GM21717 (cell line): ENCODE measurements at regions not wholly inside any gene's neighbourhood (a gene's known extent, or its start where the extent isn't known, plus 50 kb on each side); places are given as distances from the start of the nearest gene placed in this dataset.
"Not testable (repeated sequence)": the region's sequence is repeated elsewhere in the genome, so short reads cannot be mapped to it uniquely, and the experiment has no call there.

Experiments
- ATAC-seq: cut with Tn5 transposase; IDR thresholded peaks from one replicate; pipeline ENCODE4 v1.9.1; 2021; ENCODE audit warnings: mild to moderate bottlenecking, moderate library complexity; ENCODE audit not compliant: unreplicated experiment

- not testable (repeated sequence) for ATAC-seq
Observed at GRCh38 chr15:31724903-31725302, 305.4 kb upstream of the CHRNA7 start.

- not testable (repeated sequence) for ATAC-seq
Observed at GRCh38 chr15:31725619-31726018, 304.7 kb upstream of the CHRNA7 start.

GRCh38 chr15:31727612-31728011 lies 302.7 kb upstream of the CHRNA7 start:
- no peak for ATAC-seq

GRCh38 chr15:31732726-31733125 lies 297.6 kb upstream of the CHRNA7 start:
- ATAC-seq: no peak

GRCh38 chr15:31733424-31733823 lies 296.9 kb upstream of the CHRNA7 start:
- ATAC-seq: no peak

DNA sequence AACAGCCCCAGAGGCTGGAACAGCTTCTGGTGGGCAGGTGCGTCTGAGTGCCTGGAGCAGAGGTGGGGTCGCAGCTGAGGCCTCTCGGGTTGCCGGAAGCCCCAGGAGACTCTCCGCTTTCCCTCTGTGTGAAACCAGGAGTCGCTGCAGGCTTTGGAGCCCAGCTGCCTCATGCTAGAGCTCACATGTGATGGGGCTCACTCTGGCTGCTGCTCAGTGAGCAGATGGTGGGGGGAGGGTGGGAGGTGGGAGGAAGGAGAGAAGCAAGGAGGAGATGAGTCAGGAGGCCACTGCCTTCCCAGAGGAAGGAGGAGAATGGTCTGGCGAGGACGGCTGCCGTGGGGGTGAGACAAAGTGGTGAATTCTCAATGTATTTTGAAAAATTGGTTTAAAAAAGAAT lies 290.1 kb upstream of the CHRNA7 start:
- no peak for ATAC-seq

DNA sequence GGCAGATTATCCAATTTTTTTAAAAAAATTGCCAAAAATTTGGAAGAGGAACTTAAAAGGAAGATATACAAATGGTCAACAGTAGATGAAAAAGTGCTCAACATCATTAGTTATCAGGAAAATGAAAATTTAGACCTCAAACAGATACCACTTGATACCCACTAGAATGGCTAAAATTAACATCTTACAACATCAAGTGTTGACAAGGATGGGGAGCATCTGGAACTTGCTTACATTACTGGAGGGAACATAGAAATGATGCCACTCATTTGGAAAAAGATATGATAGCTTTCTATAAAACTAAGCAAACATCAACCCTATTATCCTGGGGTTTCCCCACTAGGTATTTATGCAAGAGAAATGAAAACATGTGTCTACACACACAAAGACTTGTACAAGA lies 284.5 kb upstream of the CHRNA7 start:
- ATAC-seq: no peak

- no peak for ATAC-seq
Observed at GRCh38 chr15:31752065-31752762, 278.1 kb upstream of the CHRNA7 start.

- ATAC-seq: no peak
Observed at GRCh38 chr15:31752905-31753304, 277.4 kb upstream of the CHRNA7 start.

GRCh38 chr15:31758126-31758525 lies 272.2 kb upstream of the CHRNA7 start:
- ATAC-seq: no peak

GRCh38 chr15:31768055-31768454 lies 262.3 kb upstream of the CHRNA7 start:
- ATAC-seq: no peak

GRCh38 chr15:31774045-31774444 lies 256.3 kb upstream of the CHRNA7 start:
- ATAC-seq: no peak

DNA sequence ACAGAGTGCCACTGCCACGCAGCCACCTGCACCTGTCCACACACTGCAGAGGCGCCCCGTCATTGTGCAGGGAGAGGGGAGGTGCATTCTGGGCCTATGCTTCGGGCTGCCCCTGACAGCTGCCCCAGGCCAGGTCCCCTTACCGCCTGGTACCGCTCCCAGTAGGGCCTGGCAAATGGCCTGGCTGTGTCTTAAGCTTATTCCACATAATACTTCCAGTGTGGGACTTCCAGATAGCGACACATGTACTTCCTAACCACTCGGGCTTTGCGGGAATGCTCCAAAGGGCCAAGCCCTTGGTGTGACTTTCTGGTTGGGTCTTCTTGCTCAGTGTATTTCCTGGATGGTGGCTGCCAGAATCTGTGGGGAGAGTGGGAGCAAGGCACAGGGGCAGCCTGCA lies 254.3 kb upstream of the CHRNA7 start:
- no peak for ATAC-seq

DNA sequence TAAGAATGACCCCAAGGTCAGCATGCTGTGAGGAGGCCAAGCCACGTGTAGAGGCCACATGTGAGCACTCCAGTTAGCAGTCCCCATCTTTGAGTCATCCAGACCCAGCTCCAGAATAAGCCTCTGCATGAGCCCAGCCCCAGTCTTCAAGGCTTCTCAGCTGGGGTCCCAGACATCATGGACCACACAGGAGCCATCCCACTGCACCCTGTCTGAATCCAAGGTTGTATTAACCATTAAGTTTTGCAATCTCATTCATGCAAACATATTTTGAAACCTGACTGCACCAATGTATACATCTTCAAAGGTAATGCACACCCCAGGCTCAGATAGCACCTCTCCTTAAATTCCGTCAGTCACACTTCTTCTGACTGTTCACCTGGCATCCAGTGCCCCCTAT lies 249.1 kb upstream of the CHRNA7 start:
- no peak for ATAC-seq

GRCh38 chr15:31782016-31782783 lies 248.1 kb upstream of the CHRNA7 start:
- no peak for ATAC-seq

DNA sequence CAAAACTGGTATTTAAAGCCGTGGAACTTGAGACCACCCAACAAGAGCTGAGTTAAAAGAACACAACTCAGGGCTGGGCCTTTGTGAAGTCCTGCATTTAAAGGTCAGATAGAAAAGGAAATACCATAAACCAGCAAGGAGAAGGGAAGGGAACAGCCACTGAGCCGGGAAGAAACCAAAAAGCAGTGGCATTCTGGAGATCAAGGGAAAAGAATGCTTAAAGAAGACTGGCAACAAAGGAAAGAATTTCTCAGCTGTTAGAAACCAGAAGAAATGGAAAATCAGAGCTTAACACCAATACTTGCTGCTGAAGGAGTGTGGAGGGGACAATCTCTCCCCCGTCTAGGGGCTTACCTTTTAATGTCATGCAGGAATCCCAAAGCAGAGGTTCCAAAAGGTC lies 247.4 kb upstream of the CHRNA7 start:
- ATAC-seq: no peak

DNA sequence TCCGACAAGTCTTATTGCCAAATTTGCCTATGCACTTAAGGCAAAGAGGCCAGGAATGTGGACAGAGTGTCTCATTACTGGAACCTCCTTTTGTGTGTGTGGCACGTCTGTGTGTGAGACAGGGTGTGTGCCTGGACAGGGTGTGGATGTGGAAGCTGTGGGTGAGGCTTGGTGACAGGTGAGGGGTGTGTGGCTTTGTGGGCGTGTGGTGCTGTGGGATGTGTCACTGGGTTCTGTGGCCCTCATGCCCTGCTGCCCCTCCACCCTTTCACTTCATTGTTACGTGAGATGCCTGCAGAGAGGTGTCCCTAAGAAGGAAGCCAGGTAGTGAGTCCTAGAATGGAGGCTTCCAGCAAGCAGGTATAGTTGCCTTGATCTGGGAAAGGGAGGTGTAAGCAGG lies 244.0 kb upstream of the CHRNA7 start:
- no peak for ATAC-seq

DNA sequence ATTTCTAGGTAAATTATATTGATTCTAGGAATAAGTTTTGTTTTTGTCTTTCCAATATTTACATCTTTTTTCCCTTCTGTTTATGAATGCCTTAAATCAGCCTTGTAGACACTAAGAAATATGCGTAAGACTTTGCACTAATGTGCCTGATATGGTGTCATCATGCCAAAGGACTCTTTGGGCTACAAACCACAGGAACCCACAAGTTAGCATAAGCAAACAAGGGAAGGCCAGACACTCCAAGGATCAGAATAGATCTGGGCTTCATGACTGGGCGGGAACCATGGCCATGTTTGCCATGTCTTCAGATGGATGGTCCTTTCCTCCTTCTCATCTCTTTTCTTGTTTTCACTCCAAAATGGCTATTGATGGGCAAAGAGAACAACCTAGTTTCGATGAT lies 242.2 kb upstream of the CHRNA7 start:
- ATAC-seq: no peak

DNA sequence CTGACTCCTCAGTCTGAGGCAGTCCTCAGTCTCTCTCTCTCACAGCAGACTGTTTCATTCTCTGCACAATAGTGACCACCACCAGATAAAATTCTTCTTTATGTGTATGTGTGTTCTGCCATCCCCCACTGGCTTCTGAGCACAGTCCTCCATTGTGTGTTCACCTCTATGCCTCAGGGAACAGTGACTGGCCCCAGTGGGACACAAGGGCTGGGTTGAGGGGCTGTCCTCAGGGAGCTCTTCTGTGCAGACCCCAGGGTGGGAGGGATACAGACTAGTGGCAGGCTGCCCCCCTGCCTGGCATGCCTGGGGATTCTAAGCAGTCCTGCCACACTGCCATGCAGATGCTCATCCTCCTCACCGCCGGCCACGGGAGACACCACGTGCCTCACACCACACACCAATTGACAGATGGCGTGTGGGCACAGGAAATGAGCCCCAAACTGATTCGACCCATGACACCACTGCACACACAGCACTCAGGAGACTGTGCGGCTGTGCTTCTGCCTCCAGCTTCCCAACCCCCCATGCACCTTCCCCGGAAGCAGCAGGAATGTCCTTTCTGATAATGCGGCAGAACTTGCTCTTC lies 237.6 kb upstream of the CHRNA7 start:
- ATAC-seq: no peak

DNA sequence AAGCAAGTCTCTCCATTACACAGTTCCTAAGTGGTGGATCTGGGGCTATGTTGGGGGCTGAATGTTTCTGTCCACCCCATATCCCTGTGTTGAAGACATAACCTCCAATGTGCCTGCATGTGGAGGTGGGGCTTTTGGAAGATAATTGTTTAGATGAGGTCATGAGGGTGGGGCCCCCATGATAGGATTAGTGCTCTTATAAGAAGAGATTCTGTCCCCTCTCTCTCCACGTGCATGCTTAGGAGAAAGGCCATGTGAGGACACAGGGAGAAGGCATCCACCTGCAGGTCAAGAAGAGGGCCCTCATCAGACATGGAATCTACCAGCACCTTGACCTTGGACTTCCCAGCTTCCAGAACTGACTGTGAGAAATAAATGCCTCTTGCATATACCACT lies 231.0 kb upstream of the CHRNA7 start:
- ATAC-seq: no peak

DNA sequence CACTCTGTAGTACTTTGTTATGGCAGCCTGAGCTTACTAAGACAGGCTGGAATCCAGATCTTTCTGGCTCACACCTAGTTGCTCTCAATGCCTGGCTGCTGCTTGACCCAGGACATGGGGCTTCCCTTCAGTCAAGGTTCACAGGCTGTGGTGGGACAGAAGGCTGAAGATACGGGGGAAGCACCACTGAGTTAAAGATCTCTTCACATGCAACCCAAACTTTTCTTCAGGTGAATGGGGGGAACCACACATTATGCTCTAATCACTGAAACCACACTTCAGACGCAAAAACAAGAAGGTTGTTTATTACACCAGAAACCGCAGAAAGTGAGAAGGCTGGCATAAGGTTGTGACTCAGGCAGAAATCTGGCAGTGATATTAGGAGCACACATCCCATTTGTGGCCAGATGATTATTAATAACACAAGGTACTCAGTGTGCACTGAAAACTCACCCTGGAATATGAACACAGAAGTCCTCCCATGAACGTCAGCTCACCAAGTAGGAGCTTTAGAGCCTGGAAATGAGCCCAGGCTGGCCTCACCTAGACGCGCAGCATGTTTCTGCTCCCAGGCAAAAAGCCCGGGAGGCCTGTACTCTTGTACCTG lies 230.5 kb upstream of the CHRNA7 start:
- peak; percentile 63 for ATAC-seq

DNA sequence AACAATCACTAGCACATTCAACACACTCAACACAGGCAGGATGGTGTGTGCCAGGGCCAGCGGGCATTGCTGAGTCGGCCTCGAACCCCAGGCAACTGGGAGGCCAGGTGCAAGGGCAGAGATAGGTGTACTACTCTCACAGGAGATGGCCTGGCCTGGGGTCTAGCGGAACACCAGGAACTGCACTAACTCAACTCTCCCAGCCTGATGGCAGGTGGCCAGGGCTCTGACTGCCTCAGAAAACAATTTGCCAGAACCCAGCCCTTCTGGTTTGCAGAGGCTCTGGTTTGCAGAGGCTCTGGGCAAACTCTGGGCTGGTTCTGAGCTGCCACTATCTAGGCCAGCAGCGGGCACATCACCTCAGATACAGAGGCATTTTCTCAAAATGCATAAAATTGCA lies 229.2 kb upstream of the CHRNA7 start:
- no peak for ATAC-seq
